ENCODE measurements at regions not wholly inside any gene's neighbourhood (a gene's known extent, or its start where the extent isn't known, plus 50 kb on each side); places are given as distances from the start of the nearest gene placed in this dataset.

DNA sequence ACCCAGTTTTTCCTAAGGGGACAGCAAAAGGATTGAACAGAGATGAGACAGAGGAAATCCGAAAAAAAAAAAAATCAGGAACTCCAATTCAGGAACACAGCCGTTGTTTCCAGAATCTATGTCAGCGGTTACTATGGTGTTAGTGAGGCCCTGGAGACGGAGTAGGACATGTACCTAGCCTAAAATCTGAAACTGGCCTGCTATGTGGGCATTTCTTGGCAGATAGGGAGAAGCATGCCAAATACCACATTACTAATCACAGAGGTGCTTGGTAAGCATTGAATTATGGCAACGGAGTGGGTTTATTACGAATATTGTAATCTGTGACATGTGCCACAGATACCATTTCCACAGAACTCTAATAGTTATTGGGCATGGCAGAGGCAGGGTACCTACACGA lies 530.6 kb downstream of the CCDC85A start:
- Histone ChIP-seq H3K4me1 (no peaks in the 10 kb centered on the region), H3K9me3 (no peaks in the 10 kb centered on the region), H3K27me3 (no peaks in the 10 kb centered on the region), H3K27ac (no peak overlapping the region), H3K4me3 (no peak overlapping the region), H3K36me3 (no peaks in the 10 kb centered on the region)
- TF ChIP-seq POLR2A (IDR thresholded peaks at IDR 0.05), result no peak
- TF ChIP-seq, protein P1, sequence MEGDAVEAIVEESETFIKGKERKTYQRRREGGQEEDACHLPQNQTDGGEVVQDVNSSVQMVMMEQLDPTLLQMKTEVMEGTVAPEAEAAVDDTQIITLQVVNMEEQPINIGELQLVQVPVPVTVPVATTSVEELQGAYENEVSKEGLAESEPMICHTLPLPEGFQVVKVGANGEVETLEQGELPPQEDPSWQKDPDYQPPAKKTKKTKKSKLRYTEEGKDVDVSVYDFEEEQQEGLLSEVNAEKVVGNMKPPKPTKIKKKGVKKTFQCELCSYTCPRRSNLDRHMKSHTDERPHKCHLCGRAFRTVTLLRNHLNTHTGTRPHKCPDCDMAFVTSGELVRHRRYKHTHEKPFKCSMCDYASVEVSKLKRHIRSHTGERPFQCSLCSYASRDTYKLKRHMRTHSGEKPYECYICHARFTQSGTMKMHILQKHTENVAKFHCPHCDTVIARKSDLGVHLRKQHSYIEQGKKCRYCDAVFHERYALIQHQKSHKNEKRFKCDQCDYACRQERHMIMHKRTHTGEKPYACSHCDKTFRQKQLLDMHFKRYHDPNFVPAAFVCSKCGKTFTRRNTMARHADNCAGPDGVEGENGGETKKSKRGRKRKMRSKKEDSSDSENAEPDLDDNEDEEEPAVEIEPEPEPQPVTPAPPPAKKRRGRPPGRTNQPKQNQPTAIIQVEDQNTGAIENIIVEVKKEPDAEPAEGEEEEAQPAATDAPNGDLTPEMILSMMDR (IDR thresholded peaks at IDR 0.05), result no peak
- DNase-seq, result no peak

DNA sequence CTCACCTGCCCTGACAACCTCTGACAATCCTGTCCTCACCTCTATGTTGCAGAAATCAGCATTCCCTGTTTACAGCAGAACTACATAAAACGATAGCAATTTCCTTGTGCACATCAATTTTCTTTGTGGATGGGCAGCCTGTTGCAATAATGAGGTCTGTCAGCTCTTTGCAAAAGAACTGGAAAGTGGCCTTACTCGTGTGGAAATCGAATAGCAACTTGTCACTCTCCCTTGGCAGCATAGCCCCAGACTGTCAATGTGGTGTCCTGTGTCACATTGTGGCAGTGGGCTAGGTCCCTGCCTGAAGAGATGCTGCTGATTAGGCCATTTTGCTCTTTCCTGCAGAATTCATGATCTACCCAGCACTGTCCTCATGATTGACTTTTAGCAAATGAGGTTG lies 531.9 kb downstream of the CCDC85A start:
- Histone ChIP-seq H3K36me3 (no peaks in the 10 kb centered on the region), H3K4me1 (no peaks in the 10 kb centered on the region), H3K27ac (no peak overlapping the region), H3K4me3 (no peak overlapping the region), H3K9me3 (no peaks in the 10 kb centered on the region), H3K27me3 (no peaks in the 10 kb centered on the region)
- TF ChIP-seq, protein P1 (IDR thresholded peaks at IDR 0.05), result no peak
- TF ChIP-seq POLR2A (IDR thresholded peaks at IDR 0.05), result no peak
- no peak for DNase-seq

DNA sequence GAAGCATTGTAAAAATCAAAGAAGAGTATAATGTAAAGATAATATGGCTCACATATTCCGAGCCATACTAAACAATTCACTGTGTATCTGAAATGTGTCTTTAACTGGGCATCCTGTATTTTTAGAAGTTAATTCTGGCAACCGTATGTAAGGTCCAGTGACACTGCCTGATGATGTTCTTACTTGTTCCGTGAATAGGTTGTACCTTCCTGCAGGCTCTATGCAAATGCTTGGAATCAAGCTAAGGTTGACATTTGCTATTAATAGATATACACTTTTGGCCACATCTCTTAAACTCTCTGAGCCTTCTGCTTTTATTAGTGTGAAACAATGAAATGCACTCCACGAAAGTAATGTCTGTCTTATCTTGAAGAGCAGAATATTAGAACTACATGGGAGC lies 534.6 kb downstream of the CCDC85A start:
- Histone ChIP-seq H3K4me3 (no peak overlapping the region), H3K27ac (no peak overlapping the region), H3K4me1 (no peaks in the 10 kb centered on the region), H3K36me3 (no peaks in the 10 kb centered on the region), H3K27me3 (no peaks in the 10 kb centered on the region), H3K9me3 (no peaks in the 10 kb centered on the region)
- no peak for TF ChIP-seq POLR2A (IDR thresholded peaks at IDR 0.05)
- TF ChIP-seq, protein P1 (IDR thresholded peaks at IDR 0.05), result no peak
- no peak for DNase-seq

DNA sequence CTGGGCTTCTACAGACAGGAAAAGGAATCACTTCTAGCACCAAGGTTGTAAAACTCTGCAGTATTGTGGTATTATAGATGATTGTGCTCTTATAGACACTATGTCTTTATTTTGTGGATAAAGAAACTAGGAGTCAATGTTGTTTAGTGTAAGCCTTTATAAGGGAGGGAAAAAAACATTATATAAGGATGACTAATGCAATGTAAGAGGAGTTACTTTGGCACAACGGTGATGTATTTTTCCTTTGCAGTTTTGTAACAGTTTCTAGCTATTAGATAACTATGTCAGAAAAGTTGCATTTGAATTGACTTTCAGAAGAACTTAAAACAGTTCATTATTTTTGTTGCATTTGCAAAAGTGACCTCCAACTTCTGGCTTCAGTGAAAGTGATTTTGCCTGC lies 545.4 kb downstream of the CCDC85A start:
- no peak overlapping the region for H3K4me3 ChIP-seq
- no peak for DNase-seq
- H3K4me1 ChIP-seq, result no peaks in the 10 kb centered on the region
- H3K27me3 ChIP-seq, result no peaks in the 10 kb centered on the region
- H3K9me3 ChIP-seq, result no peaks in the 10 kb centered on the region
- TF ChIP-seq POLR2A (IDR thresholded peaks at IDR 0.05), result no peak
- TF ChIP-seq, protein P1 (IDR thresholded peaks at IDR 0.05), result no peak
- H3K36me3 ChIP-seq, result no peaks in the 10 kb centered on the region
- no peak overlapping the region for H3K27ac ChIP-seq

DNA sequence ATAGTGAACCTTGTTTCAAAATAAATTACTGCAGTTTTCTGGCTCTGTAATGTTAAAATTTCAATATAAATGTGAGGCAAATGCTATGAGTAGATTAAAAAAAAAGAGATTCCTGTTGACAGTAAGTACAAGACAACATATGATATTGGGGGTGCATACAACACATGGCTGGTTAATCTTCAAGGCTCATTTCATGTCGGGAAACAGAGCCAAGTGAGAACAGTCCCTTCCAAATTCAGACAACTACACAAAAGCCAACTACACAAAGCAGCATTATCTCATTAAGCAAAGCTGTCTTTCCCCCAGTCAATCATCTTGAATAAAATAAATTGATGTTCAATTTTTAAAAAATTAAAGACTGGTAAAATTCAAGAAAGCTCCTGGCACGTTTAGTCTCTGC lies 549.2 kb downstream of the CCDC85A start:
- H3K27me3 ChIP-seq, result no peaks in the 10 kb centered on the region
- H3K4me3 ChIP-seq, result no peak overlapping the region
- TF ChIP-seq, protein P1 (IDR thresholded peaks at IDR 0.05), result no peak
- TF ChIP-seq POLR2A (IDR thresholded peaks at IDR 0.05), result no peak
- no peak overlapping the region for H3K27ac ChIP-seq
- no peak for DNase-seq
- H3K4me1 ChIP-seq, result no peaks in the 10 kb centered on the region
- H3K36me3 ChIP-seq, result no peaks in the 10 kb centered on the region
- no peaks in the 10 kb centered on the region for H3K9me3 ChIP-seq

DNA sequence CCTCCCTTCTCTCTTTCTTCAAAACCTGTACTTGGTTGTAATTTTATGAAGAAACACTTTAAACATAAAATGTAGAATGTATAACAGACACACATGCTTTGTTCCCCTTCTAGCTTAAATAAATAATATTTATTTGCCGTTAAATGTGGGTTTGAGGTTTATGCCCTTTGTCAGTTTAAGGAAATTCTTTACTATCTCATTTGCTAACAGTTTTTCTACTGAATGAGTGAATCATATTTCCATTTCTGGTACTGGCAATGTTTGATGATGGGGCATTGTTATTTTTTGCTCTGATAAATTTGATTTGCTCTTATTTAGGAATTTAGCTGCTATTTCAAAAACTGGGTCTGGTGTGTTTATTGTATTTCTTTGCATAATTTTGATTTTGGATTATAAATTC lies 555.6 kb downstream of the CCDC85A start:
- H3K27ac ChIP-seq, result no peak overlapping the region
- no peaks in the 10 kb centered on the region for H3K9me3 ChIP-seq
- no peaks in the 10 kb centered on the region for H3K27me3 ChIP-seq
- TF ChIP-seq POLR2A (IDR thresholded peaks at IDR 0.05), result no peak
- TF ChIP-seq, protein P1 (IDR thresholded peaks at IDR 0.05), result no peak
- H3K36me3 ChIP-seq, result no peaks in the 10 kb centered on the region
- H3K4me1 ChIP-seq, result no peaks in the 10 kb centered on the region
- H3K4me3 ChIP-seq, result no peak overlapping the region
- DNase-seq, result no peak
